ENCODE measurements at regions not wholly inside any gene's neighbourhood (a gene's known extent, or its start where the extent isn't known, plus 50 kb on each side); places are given as distances from the start of the nearest gene placed in this dataset.

- no peak for FAIRE-seq
Measured at GRCh38 chr22:49242480-49242879, 585.2 kb downstream of the BRD1 start.

- FAIRE-seq, result no peak
Measured at GRCh38 chr22:49241174-49241851, 586.4 kb downstream of the BRD1 start.

GRCh38 chr22:49240472-49240871 lies 587.2 kb downstream of the BRD1 start:
- FAIRE-seq, result no peak

- no peak for FAIRE-seq
Measured at GRCh38 chr22:49240016-49240380, 587.7 kb downstream of the BRD1 start.

GRCh38 chr22:49239264-49240015 lies 588.2 kb downstream of the BRD1 start:
- no peak for FAIRE-seq

- FAIRE-seq, result no peak
Measured at GRCh38 chr22:49238181-49239141, 589.2 kb downstream of the BRD1 start.

- no peak for FAIRE-seq
Measured at GRCh38 chr22:49237703-49238102, 590.0 kb downstream of the BRD1 start.

- FAIRE-seq, result no peak
Measured at GRCh38 chr22:49237279-49237678, 590.4 kb downstream of the BRD1 start.

GRCh38 chr22:49236541-49237075 lies 591.1 kb downstream of the BRD1 start:
- no peak for FAIRE-seq

- no peak for FAIRE-seq
Measured at GRCh38 chr22:49235463-49236300, 592.0 kb downstream of the BRD1 start.

- no peak for FAIRE-seq
Measured at GRCh38 chr22:49234459-49234858, 593.2 kb downstream of the BRD1 start.

GRCh38 chr22:49233507-49234100 lies 594.1 kb downstream of the BRD1 start:
- FAIRE-seq, result no peak

- no peak for FAIRE-seq
Measured at GRCh38 chr22:49232319-49233067, 595.2 kb downstream of the BRD1 start.

GRCh38 chr22:49230194-49230577 lies 597.5 kb downstream of the BRD1 start:
- FAIRE-seq, result no peak

GRCh38 chr22:49229483-49230193 lies 598.0 kb downstream of the BRD1 start:
- no peak for FAIRE-seq

- FAIRE-seq, result no peak
Measured at GRCh38 chr22:49228431-49229037, 599.1 kb downstream of the BRD1 start.

- no peak for FAIRE-seq
Measured at GRCh38 chr22:49227670-49228069, 600.0 kb downstream of the BRD1 start.

GRCh38 chr22:49226096-49226495 lies 601.6 kb downstream of the BRD1 start:
- no peak for FAIRE-seq

- no peak for FAIRE-seq
Measured at GRCh38 chr22:49224243-49224642, 603.4 kb downstream of the BRD1 start.

- FAIRE-seq, result no peak
Measured at GRCh38 chr22:49218142-49218541, 609.5 kb downstream of the BRD1 start.
